Stimulated activated CD8-positive, alpha-beta memory T cell treated with anti-CD3 and anti-CD28 coated beads, Interleukin-4, amount 100 ng/mL, for 48 hours (primary cell): ENCODE measurements at regions not wholly inside any gene's neighbourhood (a gene's known extent, or its start where the extent isn't known, plus 50 kb on each side); places are given as distances from the start of the nearest gene placed in this dataset.

ENCODE experiments used
- DNase-seq: peaks from one replicate; pipeline ENCODE4 v3.0.0-alpha.2; 2020

- DNase-seq = no peak
These were observed 707.2 kb downstream of the RWDD3 start for GRCh38 chr1:95941121-95941798.

GRCh38 chr1:95948023-95948422 is 714.0 kb downstream of the RWDD3 start:
- DNase-seq = no peak

GRCh38 chr1:95951371-95952102 is 717.5 kb downstream of the RWDD3 start:
- no peak for DNase-seq

- DNase-seq = no peak
These were observed 719.0 kb downstream of the RWDD3 start for GRCh38 chr1:95953015-95953414.

- no peak for DNase-seq
These were observed 720.6 kb downstream of the RWDD3 start for GRCh38 chr1:95954585-95954984.

- DNase-seq = no peak
These were observed 722.2 kb downstream of the RWDD3 start for GRCh38 chr1:95956215-95956614.

- DNase-seq = no peak
These were observed 723.7 kb downstream of the RWDD3 start for GRCh38 chr1:95957748-95958147.

- no peak for DNase-seq
These were observed 732.9 kb downstream of the RWDD3 start for GRCh38 chr1:95966866-95967265.

GRCh38 chr1:95974586-95974985 is 740.6 kb downstream of the RWDD3 start:
- DNase-seq = no peak

GRCh38 chr1:95982711-95983110 is 738.9 kb upstream of the PTBP2 start:
- DNase-seq = no peak

- DNase-seq = no peak
These were observed 737.8 kb upstream of the PTBP2 start for GRCh38 chr1:95983831-95984230.

GRCh38 chr1:95984798-95985374 is 736.7 kb upstream of the PTBP2 start:
- no peak for DNase-seq

GRCh38 chr1:95990033-95990432 is 731.6 kb upstream of the PTBP2 start:
- DNase-seq = no peak

- DNase-seq = no peak
These were observed 729.6 kb upstream of the PTBP2 start for GRCh38 chr1:95991787-95992520.

GRCh38 chr1:95994643-95995042 is 726.9 kb upstream of the PTBP2 start:
- DNase-seq = no peak

GRCh38 chr1:96002201-96002600 is 719.4 kb upstream of the PTBP2 start:
- no peak for DNase-seq

GRCh38 chr1:96002969-96003964 is 718.3 kb upstream of the PTBP2 start:
- DNase-seq = no peak

- no peak for DNase-seq
These were observed 711.7 kb upstream of the PTBP2 start for GRCh38 chr1:96009831-96010434.

GRCh38 chr1:96011606-96012005 is 710.0 kb upstream of the PTBP2 start:
- DNase-seq = no peak

GRCh38 chr1:96016219-96016618 is 705.4 kb upstream of the PTBP2 start:
- no peak for DNase-seq

GRCh38 chr1:96020378-96020777 is 701.2 kb upstream of the PTBP2 start:
- no peak for DNase-seq

- no peak for DNase-seq
These were observed 696.5 kb upstream of the PTBP2 start for GRCh38 chr1:96025062-96025461.
